ENCODE measurements at regions not wholly inside any gene's neighbourhood (a gene's known extent, or its start where the extent isn't known, plus 50 kb on each side); places are given as distances from the start of the nearest gene placed in this dataset.

GRCh38 chr3:700514-700913 lies 392.3 kb upstream of the CNTN6 start:
- TF ChIP-seq EZH2 (IDR thresholded peaks at IDR 0.05; ENCODE audit: low read depth) (no peak), CTCF (conservative IDR thresholded peaks at IDR 0.05) (no peak)
